HL-60 (cell line): ENCODE measurements at regions not wholly inside any gene's neighbourhood (a gene's known extent, or its start where the extent isn't known, plus 50 kb on each side); places are given as distances from the start of the nearest gene placed in this dataset.

Source experiments
- DNase-seq, 2 experiments: peaks; one replicate each; pipeline ENCODE4 v3.0.0-alpha.2; 2010 to 2020; ENCODE audit warnings: low read depth in 1 of 2, low spot score in 1 of 2
- H3K27ac ChIP-seq: fragments of 250-450 bp; sonication (Bioruptor Pico); replicated peaks from 2 replicates; pipeline ENCODE4 v1.5.1; 2020; ENCODE audit warnings: mild to moderate bottlenecking, moderate library complexity
- H3K27me3 ChIP-seq: fragments of 250-450 bp; sonication (Bioruptor Pico); 2 replicates; pipeline ENCODE4 v1.5.1; 2021; ENCODE audit warnings: mild to moderate bottlenecking, moderate library complexity; ENCODE audit not compliant: insufficient read depth, poor library complexity, severe bottlenecking
- H3K4me3 ChIP-seq: replicated peaks from 2 replicates; pipeline ENCODE4 v1.5.1; 2011; ENCODE audit warnings: mild to moderate bottlenecking, control low read depth, low read length; ENCODE audit not compliant: insufficient read depth
- CTCF ChIP-seq: IDR thresholded peaks from one replicate; pipeline ENCODE4 v1.5.1; 2011; ENCODE audit warnings: low read length, control low read depth, inconsistent platforms; ENCODE audit not compliant: insufficient read depth
- GABPA ChIP-seq: IDR thresholded peaks from 2 replicates; pipeline ENCODE4 v1.6.1; 2012; ENCODE audit warnings: low read depth
- POLR2AphosphoS5 ChIP-seq: IDR thresholded peaks from 2 replicates; pipeline ENCODE4 v1.6.1; 2012; ENCODE audit warnings: low read depth
- SPI1 ChIP-seq: IDR thresholded peaks from 2 replicates; pipeline ENCODE4 v1.6.1; 2012; ENCODE audit warnings: low read depth, mild to moderate bottlenecking, borderline replicate concordance
- TF ChIP-seq, protein P1 (sequence below): IDR thresholded peaks from 2 replicates; pipeline ENCODE4 v1.6.1; 2012; ENCODE audit warnings: low read depth; ENCODE audit not compliant: insufficient replicate concordance

DNA sequence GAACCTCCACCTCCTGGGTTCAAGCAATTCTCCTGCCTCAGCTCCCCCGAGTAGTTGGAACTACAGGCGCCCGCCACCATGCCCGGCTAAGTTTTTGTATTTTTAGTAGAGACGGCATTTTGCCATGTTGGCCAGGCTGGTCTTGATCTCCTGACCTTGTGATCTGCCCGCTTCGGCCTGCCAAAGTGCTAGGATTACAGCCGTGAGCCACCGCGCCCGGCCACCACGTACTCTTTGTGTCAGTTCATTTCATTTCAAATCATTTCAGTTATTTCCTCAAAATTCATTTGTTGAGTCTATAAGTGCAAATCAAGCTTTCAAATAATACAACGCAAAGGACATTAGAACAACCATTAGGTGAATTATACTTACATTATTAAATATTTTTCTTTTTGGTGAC is 943.8 kb downstream of the TYW1 start:
- no peaks in the 10 kb centered on the region for H3K27me3 ChIP-seq
- no peak overlapping the region for H3K4me3 ChIP-seq
- DNase-seq = no peak
- TF ChIP-seq, protein P1, sequence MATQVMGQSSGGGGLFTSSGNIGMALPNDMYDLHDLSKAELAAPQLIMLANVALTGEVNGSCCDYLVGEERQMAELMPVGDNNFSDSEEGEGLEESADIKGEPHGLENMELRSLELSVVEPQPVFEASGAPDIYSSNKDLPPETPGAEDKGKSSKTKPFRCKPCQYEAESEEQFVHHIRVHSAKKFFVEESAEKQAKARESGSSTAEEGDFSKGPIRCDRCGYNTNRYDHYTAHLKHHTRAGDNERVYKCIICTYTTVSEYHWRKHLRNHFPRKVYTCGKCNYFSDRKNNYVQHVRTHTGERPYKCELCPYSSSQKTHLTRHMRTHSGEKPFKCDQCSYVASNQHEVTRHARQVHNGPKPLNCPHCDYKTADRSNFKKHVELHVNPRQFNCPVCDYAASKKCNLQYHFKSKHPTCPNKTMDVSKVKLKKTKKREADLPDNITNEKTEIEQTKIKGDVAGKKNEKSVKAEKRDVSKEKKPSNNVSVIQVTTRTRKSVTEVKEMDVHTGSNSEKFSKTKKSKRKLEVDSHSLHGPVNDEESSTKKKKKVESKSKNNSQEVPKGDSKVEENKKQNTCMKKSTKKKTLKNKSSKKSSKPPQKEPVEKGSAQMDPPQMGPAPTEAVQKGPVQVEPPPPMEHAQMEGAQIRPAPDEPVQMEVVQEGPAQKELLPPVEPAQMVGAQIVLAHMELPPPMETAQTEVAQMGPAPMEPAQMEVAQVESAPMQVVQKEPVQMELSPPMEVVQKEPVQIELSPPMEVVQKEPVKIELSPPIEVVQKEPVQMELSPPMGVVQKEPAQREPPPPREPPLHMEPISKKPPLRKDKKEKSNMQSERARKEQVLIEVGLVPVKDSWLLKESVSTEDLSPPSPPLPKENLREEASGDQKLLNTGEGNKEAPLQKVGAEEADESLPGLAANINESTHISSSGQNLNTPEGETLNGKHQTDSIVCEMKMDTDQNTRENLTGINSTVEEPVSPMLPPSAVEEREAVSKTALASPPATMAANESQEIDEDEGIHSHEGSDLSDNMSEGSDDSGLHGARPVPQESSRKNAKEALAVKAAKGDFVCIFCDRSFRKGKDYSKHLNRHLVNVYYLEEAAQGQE = no peak
- TF ChIP-seq SPI1 (no peak), POLR2AphosphoS5 (no peak), GABPA (no peak), CTCF (no peak)
- no peak overlapping the region for H3K27ac ChIP-seq

DNA sequence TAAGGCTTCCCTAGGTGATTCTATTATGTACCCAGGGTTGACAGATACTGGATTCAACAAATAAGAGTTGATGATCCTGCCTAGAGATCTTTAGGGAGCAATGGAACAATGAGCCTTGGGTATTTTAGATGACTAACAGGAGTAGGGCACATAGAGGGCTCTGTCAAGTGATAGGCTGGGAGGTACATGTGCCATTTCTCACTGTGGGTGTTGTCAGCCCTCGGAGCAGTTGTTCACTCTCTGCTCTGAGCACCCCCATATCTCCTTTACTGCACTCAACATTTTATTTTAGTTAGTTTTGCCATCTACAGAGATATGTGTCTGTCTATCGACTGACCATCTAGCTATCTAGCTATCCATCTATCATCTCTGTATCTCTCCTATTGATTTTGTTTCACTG is 950.6 kb downstream of the TYW1 start:
- H3K4me3 ChIP-seq = no peak overlapping the region
- H3K27ac ChIP-seq = no peak overlapping the region
- no peak for DNase-seq
- TF ChIP-seq CTCF (no peak), GABPA (no peak), POLR2AphosphoS5 (no peak), SPI1 (no peak)
- TF ChIP-seq, protein P1 = no peak
- H3K27me3 ChIP-seq = no peaks in the 10 kb centered on the region

DNA sequence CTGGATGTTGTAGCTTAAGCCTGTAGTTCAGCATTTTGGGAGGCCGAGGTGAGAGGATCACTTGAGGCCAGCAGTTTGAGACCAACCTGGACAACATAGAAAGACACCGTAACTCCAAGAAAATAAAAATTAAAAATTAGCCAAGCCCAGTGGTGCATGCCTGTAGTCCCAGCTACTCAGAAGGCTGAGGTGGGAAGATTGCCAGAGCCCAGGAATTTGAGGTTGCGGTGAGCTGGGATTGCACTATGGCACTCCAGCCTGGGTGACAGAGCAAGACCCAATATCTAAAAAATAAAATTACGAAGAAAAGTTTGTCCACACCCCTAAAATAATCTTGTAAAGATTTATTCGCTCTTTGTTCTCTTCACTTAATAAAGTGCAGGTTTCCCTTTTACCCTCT is 951.0 kb downstream of the TYW1 start:
- Histone ChIP-seq H3K27me3 (no peaks in the 10 kb centered on the region), H3K27ac (no peak overlapping the region), H3K4me3 (no peak overlapping the region)
- TF ChIP-seq CTCF = no peak
- no peak for TF ChIP-seq GABPA
- TF ChIP-seq SPI1 = no peak
- no peak for TF ChIP-seq POLR2AphosphoS5
- TF ChIP-seq, protein P1 = no peak
- no peak for DNase-seq
